ENCODE measurements at regions not wholly inside any gene's neighbourhood (a gene's known extent, or its start where the extent isn't known, plus 50 kb on each side); places are given as distances from the start of the nearest gene placed in this dataset.

GRCh38 chr5:173435447-173435846, 107.2 kb upstream of the STC2 start:
- Mint-ChIP-seq H3K4me1 (peaks cover 3% of the 10 kb centered on the region; the same call in 1 of the 2 replicates), H3K4me3 (no peak overlapping the region), H3K36me3 (no peaks in the 10 kb centered on the region), H3K27ac (no peak overlapping the region), H3K27me3 (ENCODE audit: low read depth) (peaks cover 26% of the 10 kb centered on the region), H3K9me3 (peaks cover 6% of the 10 kb centered on the region; the same call in 1 of the 2 replicates)
- ChIA-PET POLR2A (no interaction called here), CTCF (interaction anchor here (0.8 to 1.6 kb wide), 3 partner anchors 12 to 138 kb away, joined by 3 to 7 read pairs (median 3); no protein-coding TSS in a partner anchor)
- no peak for TF ChIP-seq USF2 (CRISPR knock-in tag; IDR thresholded peaks at IDR 0.05)
- TF ChIP-seq FOXP4 (CRISPR knock-in tag; IDR thresholded peaks at IDR 0.05) = no peak
- ATAC-seq = peak; percentile 53; the same call in 1 of the 2 replicates
- peak; percentile 22 for DNase-seq (ENCODE audit: low spot score)

- DNase-seq (ENCODE audit: low spot score) (no peak), ATAC-seq (no peak)
- Mint-ChIP-seq H3K9me3 (peaks cover 6% of the 10 kb centered on the region; the same call in 1 of the 2 replicates), H3K27me3 (ENCODE audit: low read depth) (peaks cover 26% of the 10 kb centered on the region), H3K36me3 (no peaks in the 10 kb centered on the region), H3K4me1 (peaks cover 3% of the 10 kb centered on the region; the same call in 1 of the 2 replicates), H3K4me3 (no peak overlapping the region), H3K27ac (no peak overlapping the region)
- TF ChIP-seq GRHL2 (CRISPR knock-in tag; IDR thresholded peaks at IDR 0.05; ENCODE audit: insufficient replicate concordance, severe bottlenecking) (no peak), GTF2I (CRISPR knock-in tag; conservative IDR thresholded peaks at IDR 0.05) (no peak), ERG (CRISPR knock-in tag; IDR thresholded peaks at IDR 0.05) (no peak), JAZF1 (CRISPR knock-in tag; IDR thresholded peaks at IDR 0.05) (no peak), IRF2 (CRISPR knock-in tag; IDR thresholded peaks at IDR 0.05; ENCODE audit: borderline replicate concordance, low read depth) (no peak), NFATC4 (CRISPR knock-in tag; IDR thresholded peaks at IDR 0.05) (no peak), ATF6 (CRISPR knock-in tag; IDR thresholded peaks at IDR 0.05) (no peak), HMGXB4 (CRISPR knock-in tag; IDR thresholded peaks at IDR 0.05) (no peak), IRF1 (CRISPR knock-in tag; IDR thresholded peaks at IDR 0.05) (no peak), NFE2L1 (CRISPR knock-in tag; IDR thresholded peaks at IDR 0.05) (no peak)
- ChIA-PET CTCF (interaction anchor here (1.7 kb wide), 1 partner anchor 139 kb away, joined by 4 read pairs; no protein-coding TSS in a partner anchor), POLR2A (no interaction called here)
These were observed 106.1 kb upstream of the STC2 start for GRCh38 chr5:173434270-173434669.

GRCh38 chr5:173430394-173430793, 102.2 kb upstream of the STC2 start:
- ATAC-seq (no peak), DNase-seq (ENCODE audit: low spot score) (no peak)
- Mint-ChIP-seq H3K4me3 (no peak overlapping the region), H3K4me1 (no peaks in the 10 kb centered on the region), H3K36me3 (no peaks in the 10 kb centered on the region), H3K27ac (no peak overlapping the region), H3K27me3 (ENCODE audit: low read depth) (peaks cover 32% of the 10 kb centered on the region), H3K9me3 (peaks cover 6% of the 10 kb centered on the region; the same call in 1 of the 2 replicates)
- POLR2A ChIA-PET = no interaction called here
- CTCF ChIA-PET = no interaction called here
- TF ChIP-seq ZNF263 (CRISPR knock-in tag; IDR thresholded peaks at IDR 0.05; ENCODE audit: low read depth) (no peak), ZNF671 (CRISPR knock-in tag; IDR thresholded peaks at IDR 0.05) (no peak), FOXP1 (CRISPR knock-in tag; IDR thresholded peaks at IDR 0.05; ENCODE audit: borderline replicate concordance) (no peak), ZNF281 (CRISPR knock-in tag; IDR thresholded peaks at IDR 0.05) (no peak), ZNF232 (CRISPR knock-in tag; IDR thresholded peaks at IDR 0.05) (no peak), USF1 (CRISPR knock-in tag; IDR thresholded peaks at IDR 0.05) (no peak)

Data from WTC11 (cell line).